Neural cell (in vitro differentiated cells): ENCODE measurements at regions not wholly inside any gene's neighbourhood (a gene's known extent, or its start where the extent isn't known, plus 50 kb on each side); places are given as distances from the start of the nearest gene placed in this dataset.

Experiments
- EP300 ChIP-seq: fragments of 450-650 bp; conservative IDR thresholded peaks from 2 replicates; pipeline ENCODE4 v1.6.1; 2014; ENCODE audit warnings: antibody characterized with exemption, mild to moderate bottlenecking, moderate library complexity; ENCODE audit not compliant: poor library complexity, severe bottlenecking
- EZH2 ChIP-seq: fragments of 200-600, 300-800 bp; shearing (Covaris generic), sonication (generic); IDR thresholded peaks from 2 replicates; pipeline ENCODE4 v1.6.1; 2014; ENCODE audit warnings: antibody characterized with exemption, low read length, borderline replicate concordance, mild to moderate bottlenecking; ENCODE audit not compliant: insufficient read depth, poor library complexity, severe bottlenecking
- MXI1 ChIP-seq: fragments of 450-650 bp; conservative IDR thresholded peaks from 2 replicates; pipeline ENCODE4 v1.6.1; 2014; ENCODE audit warnings: antibody characterized with exemption, mild to moderate bottlenecking; ENCODE audit not compliant: poor library complexity, severe bottlenecking
- POLR2AphosphoS5 ChIP-seq: IDR thresholded peaks from 2 replicates; pipeline ENCODE4 v1.6.1; 2012
- RAD21 ChIP-seq: fragments of 450-650 bp; conservative IDR thresholded peaks from 2 replicates; pipeline ENCODE4 v1.6.1; 2014; ENCODE audit warnings: antibody characterized with exemption, mild to moderate bottlenecking, moderate library complexity
- REST ChIP-seq: IDR thresholded peaks from 2 replicates; pipeline ENCODE4 v1.6.1; 2012; ENCODE audit warnings: borderline replicate concordance
- SMC3 ChIP-seq: fragments of 450-650 bp; conservative IDR thresholded peaks from 2 replicates; pipeline ENCODE4 v1.6.1; 2014; ENCODE audit warnings: antibody characterized with exemption, mild to moderate bottlenecking, moderate library complexity; ENCODE audit not compliant: poor library complexity
- TAF1 ChIP-seq: IDR thresholded peaks from 2 replicates; pipeline ENCODE4 v1.6.1; 2012; ENCODE audit warnings: low read depth
- TF ChIP-seq, protein P1 (sequence below): fragments of 450-650 bp; IDR thresholded peaks from 2 replicates; pipeline ENCODE4 v1.5.1; 2014; ENCODE audit warnings: antibody characterized with exemption, mild to moderate bottlenecking, moderate library complexity; ENCODE audit not compliant: poor library complexity, severe bottlenecking

DNA sequence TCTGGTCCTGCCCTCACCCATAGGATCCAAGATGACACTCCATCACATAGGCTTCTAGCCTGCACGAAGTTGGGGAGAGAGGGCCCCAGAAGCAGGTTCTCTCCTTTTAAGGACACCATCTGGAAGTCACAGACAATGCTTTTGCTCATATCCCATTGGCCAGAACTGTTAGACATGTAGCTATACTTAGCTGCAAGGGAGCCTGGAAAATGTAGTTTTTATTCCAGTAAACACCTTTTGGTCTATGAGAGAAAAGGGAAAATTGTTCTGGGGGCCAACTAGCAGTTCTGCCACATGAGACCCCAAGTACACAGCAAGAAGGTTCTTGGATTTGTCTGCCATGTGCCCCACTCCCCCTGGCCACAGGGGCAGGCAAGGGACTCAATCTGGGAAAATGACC lies 206.1 kb downstream of the ZFP36L2 start:
- TF ChIP-seq, protein P1, sequence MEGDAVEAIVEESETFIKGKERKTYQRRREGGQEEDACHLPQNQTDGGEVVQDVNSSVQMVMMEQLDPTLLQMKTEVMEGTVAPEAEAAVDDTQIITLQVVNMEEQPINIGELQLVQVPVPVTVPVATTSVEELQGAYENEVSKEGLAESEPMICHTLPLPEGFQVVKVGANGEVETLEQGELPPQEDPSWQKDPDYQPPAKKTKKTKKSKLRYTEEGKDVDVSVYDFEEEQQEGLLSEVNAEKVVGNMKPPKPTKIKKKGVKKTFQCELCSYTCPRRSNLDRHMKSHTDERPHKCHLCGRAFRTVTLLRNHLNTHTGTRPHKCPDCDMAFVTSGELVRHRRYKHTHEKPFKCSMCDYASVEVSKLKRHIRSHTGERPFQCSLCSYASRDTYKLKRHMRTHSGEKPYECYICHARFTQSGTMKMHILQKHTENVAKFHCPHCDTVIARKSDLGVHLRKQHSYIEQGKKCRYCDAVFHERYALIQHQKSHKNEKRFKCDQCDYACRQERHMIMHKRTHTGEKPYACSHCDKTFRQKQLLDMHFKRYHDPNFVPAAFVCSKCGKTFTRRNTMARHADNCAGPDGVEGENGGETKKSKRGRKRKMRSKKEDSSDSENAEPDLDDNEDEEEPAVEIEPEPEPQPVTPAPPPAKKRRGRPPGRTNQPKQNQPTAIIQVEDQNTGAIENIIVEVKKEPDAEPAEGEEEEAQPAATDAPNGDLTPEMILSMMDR, result no peak
- TF ChIP-seq POLR2AphosphoS5 (no peak), SMC3 (no peak), EP300 (no peak), REST (no peak), TAF1 (no peak), EZH2 (no peak), RAD21 (no peak), MXI1 (no peak)
